GM23248 (cell line): ENCODE measurements at regions not wholly inside any gene's neighbourhood (a gene's known extent, or its start where the extent isn't known, plus 50 kb on each side); places are given as distances from the start of the nearest gene placed in this dataset.

Experiments
- EZH2 ChIP-seq: fragments of 200-600 bp; sonication (generic); IDR thresholded peaks from 2 replicates; pipeline ENCODE4 v1.6.1; 2018; ENCODE audit warnings: antibody characterized with exemption, mild to moderate bottlenecking; ENCODE audit not compliant: insufficient read depth, poor library complexity, severe bottlenecking
- EZH2phosphoT487 ChIP-seq: fragments of 200-600 bp; sonication (generic); IDR thresholded peaks from 2 replicates; pipeline ENCODE4 v1.6.1; 2018; ENCODE audit warnings: antibody characterized with exemption, moderate library complexity, mild to moderate bottlenecking, low read depth; ENCODE audit not compliant: insufficient read depth

GRCh38 chr6:112910256-112910655 is 563.1 kb downstream of the RFPL4B start:
- TF ChIP-seq EZH2: no peak
- TF ChIP-seq EZH2phosphoT487: no peak
